ENCODE measurements at regions not wholly inside any gene's neighbourhood (a gene's known extent, or its start where the extent isn't known, plus 50 kb on each side); places are given as distances from the start of the nearest gene placed in this dataset.

DNA sequence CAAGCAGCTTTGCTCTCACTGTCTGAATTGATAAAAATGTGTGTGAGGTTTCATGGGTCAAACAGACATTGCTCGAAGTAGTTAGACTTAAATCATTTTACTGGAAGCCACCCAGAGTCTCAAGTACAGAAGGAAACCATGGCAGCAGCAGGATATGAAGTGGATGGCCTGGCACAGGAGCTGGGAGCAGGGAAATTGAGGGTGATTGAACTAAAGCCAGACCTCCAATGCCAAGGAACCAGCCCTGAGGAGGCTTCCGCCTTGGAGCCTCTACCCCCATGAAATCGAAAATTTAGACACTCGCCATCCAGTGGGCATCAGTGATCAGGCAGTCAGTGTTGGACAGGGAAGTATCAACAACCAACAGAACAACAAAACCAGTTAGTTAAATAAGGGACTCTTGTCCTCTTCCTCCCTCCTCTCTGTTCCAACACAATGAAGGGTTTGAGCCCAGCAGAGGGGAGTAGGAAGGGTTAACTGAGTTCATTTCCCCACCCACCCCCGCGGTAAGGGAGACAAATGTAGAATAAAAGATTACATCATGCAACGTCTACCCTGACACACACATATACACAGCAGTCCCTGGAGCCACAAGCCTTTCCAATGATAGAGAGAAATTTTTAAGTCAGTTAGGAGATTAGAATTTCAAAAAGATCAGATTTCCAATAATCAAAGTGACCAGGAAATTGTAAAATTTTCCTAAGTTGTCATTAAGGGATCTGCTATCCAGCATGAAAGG lies 156.3 kb downstream of the SLC16A9 start:
- DNase-seq, result peak; percentile 54

DNA sequence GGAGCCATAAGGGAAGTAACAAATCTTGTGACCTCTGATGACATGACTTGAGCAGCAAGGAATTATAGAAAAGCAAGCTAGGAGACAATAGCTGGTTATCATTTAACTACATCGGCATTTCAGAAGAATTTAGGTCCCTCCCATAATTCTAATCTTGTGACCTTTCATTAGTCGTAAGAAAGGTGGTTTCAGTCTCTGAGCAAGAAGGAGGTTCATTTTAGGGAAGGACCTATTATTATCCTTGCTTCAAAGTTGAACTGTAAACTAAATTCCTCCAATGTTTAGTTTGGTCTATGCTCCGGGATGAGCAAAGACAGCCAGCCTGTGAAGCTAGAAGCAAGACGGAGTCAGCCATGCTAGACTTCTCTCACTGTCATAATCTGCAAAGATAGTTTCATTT lies 159.6 kb downstream of the SLC16A9 start:
- no peak for DNase-seq

DNA sequence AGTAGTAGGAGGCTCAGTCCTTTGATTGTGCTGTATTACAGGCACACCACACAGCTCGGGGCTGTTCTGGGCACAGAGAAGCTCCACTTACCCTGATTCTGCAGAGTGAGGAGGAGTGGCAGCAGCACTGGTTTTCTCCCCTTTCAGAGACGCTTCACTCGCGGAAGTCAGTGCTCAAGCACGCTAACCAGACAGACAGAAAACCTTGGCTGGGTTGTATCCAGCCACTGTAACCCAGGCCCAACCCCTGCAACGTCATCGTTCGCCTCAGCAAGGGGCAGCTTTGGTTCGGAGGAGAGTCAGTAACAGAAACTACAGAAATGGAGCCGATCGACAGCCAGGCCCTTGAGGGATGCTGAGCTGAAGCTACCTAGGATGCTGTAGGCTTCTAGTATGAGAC lies 171.0 kb downstream of the SLC16A9 start:
- DNase-seq, result no peak

DNA sequence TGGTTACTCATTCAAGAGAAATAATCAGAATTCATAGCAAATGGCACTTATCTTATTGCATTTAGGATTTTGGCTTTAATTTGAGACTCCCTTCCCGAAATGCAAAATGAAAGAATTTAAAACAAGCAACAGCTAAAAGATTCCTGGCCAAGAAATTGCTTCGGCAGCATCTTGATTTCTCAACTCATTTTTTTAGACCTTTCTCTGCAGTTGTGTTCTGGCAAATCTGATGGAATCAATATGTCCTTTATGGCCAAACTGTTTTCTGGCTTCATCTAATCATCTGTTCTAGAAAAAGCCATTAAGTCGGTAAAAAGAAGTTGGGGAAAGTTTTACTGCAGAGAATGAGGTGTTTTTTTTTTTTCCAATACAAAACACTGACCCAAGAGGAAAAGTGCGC lies 172.1 kb downstream of the SLC16A9 start:
- no peak for DNase-seq

DNA sequence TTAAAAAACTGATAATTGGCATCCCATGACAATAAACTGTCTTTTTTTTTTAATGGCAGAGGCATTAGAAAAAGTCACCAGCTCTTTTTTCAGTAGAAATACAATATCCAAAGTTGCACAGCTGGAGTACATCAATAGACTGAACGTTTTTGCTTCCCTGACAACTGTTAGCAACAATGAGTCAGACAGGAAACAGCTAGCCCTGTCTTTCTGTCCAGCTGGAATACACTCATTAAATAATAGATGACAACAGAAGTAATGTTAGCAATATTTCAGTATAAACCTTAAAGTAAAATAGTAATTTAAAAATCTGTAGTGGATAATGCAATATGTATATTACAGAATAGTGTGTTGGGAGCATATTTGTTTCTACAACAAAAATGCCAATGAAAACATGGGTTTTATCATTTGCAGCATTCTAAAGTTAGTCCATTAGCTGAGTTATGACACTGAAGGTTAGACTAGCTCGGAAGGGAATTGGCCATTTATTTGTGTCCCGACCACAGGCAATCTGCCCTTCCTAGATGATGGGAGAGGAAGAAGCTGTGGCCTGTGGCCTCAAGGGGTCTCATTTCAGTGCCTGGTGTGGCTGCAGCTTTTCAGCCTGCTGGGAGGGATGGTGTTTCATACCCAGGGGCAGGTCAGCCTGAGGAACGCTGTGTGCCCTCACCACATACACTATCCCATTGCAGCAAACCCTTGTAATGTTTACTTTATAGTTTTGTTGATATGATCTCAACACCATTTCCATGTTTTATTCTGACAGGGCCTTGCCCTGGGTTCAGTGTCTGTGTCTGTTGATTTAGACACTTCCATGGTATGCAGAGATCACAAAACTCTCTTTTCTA lies 173.3 kb downstream of the SLC16A9 start:
- no peak for DNase-seq

DNA sequence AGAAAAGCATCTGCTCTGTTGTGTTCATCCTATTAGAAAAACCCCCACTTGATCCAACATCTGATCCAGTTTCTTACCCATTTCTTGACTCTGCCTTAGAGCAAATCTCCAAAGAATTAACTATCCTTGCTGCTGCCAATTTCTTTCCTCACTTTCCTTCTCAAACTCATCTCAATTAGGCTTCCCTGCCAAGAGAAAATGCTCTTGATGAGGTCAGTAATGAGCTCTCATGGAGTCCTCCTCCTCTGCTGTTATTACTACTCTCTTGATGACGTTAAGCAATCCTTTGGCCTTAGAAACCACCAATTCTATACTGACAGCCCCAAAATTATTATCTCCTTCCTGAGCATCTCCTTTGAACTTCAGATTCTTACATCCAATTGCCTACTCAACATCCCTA lies 162.0 kb upstream of the FAM13C start:
- no peak for DNase-seq

DNA sequence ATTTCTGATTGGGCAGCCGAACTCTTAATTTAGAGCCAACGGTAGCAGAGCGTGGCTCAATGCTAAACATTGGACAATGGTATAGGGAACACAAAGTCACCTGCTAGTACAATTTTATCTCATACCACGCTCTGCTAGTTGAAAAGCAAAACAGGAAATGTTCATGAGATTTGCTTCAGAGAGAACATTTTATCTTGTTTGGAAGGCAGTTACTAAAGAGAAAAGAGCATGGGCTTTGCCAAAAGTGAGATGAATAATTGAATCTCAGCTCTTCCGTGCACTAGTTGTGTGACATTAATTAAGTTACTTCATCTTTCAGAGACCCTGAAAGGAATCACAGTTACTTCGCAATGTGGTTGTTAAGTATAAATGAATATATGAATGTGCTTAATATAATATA lies 161.5 kb upstream of the FAM13C start:
- no peak for DNase-seq

DNA sequence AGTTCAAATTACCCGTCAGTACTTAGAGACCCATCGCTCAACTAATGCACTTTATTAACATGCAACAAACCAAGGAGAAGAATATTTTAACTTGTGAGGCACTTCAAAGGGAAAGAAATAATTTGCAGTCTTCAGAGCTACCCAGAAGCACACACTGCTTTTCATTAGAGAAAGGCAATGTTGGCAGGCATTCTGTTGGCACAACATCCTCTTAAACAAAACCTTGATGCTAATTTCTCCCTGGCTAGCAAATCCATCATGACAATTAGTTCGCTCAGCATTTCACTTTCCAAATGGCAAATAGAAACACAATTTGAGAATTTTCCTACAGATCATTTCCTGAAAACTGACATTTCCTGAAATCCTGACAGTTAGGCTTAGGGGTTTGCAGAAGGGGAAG lies 155.6 kb upstream of the FAM13C start:
- no peak for DNase-seq

DNA sequence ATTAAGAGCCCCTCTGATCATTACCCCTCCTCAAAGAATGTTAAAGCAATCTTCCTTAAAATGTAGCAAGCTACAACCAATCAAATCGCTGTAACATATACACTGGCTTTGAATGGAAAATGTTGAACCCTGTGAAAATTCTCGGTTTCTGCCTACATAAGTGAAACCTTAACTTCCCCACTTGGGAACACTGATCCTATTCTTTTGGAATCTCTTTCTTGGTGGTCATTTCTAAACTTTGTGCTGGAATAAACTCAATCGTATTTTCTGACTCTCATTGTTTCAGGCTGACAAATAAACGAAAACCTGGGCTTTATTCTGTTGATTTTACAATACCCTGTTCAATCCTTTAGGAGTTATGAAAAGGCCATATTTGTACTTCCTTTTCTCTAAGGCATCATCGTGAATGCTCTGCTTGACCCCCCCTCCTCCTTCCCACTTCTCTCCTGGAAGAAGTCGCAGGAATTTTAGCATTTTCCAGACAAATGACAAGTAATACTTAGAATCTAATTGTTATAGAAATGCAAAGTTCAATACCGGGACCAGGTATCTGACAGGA lies 155.1 kb upstream of the FAM13C start:
- DNase-seq, result peak; percentile 19

DNA sequence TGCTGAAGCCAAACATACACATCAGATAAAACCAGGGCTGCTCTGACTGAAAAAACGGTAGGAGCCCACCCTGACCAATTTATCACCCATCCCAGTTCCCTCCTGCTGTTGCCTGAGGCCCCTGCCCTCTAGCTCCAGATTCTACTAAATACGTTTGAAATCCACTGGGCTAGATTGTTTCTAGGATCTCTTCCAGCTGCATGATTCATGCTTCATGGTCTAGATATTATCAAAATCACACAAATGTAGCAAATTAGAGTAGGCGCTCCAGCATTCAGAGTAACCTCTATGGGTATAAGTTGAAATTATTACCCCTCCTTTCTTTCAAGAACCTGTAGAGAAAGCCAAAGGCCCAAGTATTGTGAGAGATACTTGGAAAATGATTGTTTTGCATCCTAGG lies 151.2 kb upstream of the FAM13C start:
- DNase-seq, result no peak

DNA sequence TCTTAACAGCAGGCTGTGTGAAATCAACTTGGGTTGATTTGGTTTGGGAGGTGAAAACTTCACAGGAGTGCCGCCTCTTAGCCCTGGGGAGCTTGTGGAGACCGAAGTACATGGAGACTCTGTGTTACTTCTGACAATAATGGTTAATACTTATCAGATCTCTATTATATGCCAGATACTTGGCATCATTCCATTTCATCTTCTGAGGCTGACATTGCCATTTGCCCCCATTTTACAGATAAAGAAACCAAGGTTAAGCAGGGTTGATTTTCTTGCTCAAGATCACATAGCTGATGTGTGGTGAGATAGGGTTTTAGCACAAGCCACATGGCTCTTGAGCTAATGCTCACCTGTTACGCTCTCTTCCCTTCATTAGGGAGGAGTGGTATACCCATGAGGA lies 150.6 kb upstream of the FAM13C start:
- DNase-seq, result no peak

DNA sequence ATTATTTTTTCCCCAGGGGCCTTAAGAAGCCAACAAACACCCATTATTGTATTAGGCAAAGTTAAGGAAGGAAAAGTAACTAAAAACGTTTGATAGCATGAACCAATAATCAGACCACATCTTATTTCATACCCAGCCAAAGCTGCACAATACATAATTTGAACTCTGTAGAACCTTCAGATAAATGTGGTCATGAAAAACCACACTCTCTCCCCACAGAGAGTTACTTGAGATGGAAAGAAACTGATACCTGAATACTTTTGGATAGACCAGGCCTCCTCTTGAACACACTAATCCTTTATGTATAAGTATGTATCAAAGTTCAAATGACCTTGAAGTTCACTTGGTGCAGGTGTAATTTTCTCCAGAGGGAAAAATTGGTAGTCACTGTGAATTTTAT lies 146.6 kb upstream of the FAM13C start:
- peak; percentile 7 for DNase-seq

DNA sequence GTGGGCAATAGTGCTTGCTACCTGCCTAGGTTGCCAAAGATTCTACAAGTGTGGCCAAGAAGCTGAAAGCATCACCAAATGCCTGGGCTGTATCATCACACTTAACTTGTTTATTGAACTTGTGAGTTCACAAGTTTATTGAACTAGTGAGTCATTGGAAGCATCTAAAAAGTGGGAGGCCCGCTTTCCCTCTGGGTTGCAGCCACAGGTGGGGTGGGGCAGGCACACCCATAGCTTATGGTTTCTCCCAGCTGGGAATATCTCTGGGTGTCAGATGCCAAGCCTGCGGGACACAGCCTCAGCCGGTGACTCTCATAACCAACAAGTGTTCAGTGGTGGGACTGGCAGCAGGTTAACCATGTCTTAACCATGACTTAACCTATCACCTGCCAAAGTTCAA lies 145.9 kb upstream of the FAM13C start:
- no peak for DNase-seq

DNA sequence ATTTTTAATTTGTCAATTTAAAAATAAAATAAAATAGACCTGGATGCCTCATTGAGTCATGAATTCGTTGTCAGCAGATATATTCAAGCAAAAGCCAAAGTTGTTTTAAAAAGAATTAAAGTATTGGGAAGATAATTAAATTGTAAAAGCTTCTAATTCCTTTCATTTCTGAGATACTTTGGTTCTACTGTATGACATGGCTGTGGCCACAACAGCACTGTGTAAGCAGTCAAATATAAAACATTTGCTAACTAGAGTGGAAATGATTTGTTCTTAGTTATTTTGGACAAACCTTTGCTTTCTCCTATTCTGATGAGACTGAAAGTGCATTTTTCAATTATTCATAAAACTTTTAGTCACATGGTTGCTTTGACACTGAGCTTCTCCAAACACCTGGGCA lies 143.6 kb upstream of the FAM13C start:
- no peak for DNase-seq

DNA sequence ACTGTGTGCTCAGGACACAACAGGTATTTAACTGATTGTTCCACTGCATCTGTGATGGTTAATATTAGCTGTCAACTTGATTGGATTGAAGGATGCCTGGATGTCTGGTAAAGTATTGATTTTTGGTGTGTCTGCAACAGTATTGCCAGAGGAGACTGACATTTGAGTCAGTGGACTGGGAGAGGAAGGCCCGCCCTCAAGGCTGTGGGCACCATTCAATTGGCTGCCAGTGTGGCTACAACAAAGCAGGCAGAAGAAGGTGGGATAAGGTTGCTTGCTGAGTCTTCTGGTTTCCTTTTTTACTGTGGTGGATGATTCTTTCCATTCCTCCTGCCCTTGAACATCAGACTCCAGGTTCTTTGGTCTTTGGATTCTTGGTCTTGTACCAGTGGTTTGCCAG lies 137.1 kb upstream of the FAM13C start:
- no peak for DNase-seq

DNA sequence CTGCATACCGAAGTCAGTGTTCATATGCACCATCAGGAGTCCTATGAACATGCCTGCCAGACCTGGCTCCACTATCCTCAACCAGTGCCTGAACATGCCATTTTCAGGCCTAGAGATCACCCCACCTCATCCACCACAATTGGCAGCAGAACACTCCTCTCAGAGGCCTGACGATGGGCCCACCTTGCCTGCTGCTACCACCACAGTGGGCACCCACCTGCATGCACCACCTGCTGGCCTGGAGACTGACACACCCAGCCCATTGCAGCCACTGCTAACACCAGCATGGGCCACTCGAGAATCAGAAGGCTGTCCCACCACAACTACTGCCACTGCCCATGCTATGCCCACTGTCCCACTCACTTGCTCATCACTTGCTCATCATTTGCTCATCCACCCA lies 130.7 kb upstream of the FAM13C start:
- no peak for DNase-seq

DNA sequence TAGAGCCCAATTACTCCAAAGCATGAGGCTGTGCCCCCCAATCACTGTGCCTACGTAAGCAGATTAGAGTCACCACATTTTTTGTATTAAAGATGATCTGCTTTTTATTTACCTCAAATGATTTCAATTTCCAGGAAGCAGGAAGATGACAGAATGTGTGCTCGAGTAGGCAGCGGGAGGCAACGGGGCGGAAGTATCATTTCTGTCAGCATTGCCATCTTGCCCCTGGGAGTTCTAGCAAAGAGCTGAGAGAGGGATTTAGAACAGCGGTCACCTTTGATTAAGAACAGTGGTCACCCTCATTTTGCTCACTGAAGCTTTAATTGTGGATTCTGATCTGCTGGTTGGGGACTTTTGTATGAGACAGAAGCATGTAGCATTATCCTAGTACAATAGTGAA lies 117.1 kb upstream of the FAM13C start:
- DNase-seq, result no peak

DNA sequence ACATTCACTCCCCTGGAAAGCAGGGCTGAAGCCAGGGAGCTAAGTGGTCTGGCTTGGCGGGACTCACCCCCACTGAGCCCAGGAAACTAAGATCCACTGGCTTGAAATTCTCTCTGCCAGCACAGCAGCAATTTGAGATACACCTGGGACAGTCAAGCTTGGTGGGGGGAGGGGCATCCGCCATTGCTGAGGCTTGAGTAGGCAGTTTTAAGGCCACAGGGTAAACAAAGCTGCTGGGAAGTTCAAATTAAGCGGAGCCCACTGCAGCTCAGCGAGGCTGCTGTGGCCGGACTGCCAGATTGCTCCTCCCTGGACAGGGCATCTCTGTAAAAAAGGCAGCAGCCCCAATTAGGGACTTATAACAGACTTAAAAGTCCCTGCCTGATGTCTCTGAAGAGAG lies 108.2 kb upstream of the FAM13C start:
- no peak for DNase-seq

DNA sequence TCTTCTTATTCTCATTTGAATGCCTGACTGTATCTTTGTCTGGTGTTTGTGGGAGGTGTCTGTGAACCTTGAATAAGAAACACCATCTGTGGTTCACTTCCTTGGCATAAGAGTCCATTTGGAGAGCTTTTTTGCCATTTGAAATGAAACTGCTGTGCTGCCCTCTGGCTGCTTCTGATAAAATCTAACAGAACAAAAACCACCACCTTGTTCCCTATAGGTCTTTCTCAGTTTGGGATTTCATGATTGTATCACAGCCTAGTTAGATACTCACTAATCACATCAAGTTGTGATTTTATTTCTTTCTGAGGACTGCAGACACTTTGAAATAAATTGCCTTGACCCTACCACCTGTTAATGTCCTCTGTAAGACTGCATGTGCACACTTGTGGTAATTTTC lies 102.7 kb upstream of the FAM13C start:
- peak; percentile 8 for DNase-seq

DNA sequence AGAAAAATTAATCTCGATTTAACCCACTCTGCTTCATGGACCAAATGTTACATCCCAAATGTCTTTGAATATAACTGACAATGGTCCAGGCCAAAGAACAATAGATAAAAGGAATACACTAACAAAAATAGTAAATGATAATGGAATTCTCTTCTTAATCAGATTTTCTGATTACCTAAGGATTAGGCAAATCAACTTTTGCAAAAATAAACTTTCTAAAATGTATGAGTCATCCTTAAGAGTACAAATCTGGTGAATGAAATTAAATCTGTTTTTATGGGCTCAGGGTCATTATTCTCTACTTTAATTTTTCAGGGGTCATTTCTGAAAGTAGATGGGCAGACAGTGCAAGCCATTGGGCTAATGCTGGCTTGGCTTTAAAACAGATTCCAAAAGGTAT lies 102.1 kb upstream of the FAM13C start:
- no peak for DNase-seq

DNA sequence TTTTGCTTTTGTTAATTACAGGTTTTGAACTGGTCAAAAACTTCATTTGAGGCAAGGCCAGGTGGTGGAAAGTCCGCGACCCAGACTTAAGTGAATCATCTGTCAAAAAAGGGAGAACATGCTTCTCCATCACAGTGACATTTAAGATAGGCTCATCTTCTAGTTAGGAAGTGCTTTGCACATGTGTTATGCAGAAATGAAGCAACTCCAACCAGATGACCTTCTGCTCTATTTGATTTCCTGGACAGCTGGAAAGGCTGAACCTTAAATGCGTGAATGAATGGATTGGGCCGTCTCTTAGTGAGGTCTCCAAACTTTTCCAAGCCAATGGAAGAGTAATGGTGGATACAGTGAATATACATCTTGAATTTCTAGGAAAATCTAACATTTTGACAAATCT lies 101.6 kb upstream of the FAM13C start:
- no peak for DNase-seq

DNA sequence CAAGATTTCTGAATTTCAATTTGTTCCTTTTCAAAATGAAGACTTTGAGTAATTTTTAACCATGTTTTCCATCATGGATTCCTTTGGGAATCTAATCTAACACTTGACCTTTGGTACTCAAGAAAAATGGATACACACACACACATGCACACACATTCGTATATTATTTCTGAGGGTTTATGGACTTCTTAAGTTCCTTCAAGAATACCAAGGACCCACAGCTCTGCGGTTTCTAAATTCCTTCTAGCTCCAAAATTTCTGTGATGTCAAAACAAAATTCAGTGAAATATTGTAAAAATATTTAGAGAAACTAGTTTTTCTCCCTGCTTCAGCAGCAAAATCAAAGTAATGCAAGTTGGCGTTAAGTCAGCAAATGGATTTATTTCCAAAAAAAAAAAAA lies 98.3 kb upstream of the FAM13C start:
- DNase-seq, result no peak

DNA sequence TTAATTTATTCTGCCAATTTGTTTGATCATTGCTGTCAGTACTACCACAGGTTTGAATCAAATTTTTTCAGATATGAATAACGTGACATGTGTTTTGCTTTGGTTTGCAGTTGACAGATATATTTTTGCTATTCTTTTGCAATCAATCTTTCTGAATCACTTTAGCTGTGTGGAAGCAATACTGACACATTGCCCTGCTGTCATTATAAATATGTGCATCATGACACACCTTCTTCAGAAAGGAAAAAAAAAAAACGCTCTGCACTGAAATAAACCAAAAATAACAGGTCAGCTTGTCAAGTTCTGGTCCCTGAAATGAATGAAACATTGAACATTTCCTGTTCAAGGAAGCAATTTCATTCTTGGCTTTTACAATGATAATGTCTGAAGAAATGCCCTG lies 93.8 kb upstream of the FAM13C start:
- no peak for DNase-seq

DNA sequence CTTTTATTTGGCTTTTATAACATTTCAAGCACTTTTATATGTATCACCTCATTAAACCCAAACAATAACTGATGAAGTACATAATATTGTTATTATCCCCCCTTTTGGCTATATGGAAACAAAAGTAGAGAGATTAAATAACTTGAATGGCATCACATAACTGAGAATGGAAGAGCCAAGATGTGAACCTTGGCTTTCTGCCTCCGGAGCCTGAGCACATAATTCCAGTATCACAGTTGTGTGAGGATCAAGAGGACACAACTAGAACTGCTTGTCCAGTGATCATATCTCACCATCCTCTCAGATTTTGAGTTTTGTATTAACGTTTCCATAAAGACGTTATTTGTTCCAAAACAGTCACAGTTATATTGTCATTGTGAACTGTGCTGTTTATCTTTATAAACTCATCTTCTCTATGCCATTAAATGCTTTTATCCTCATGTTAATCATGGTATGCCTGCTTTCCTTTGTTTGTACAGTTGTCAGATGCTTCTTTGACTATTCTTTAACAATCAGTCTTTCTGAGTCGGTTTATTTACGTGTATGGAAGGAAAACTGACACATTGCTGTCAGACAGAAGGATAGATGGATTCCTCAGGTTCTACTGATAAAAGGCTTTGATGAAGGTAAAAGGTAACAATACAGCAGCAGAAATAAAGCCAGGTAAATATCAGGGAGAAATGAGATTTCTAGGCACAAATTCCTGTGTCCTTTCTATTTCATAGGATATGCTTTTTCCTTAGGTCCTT lies 92.0 kb upstream of the FAM13C start:
- no peak for DNase-seq

Measured in OCI-M1 (cell line).